RWPE2 (cell line): ENCODE measurements at regions not wholly inside any gene's neighbourhood (a gene's known extent, or its start where the extent isn't known, plus 50 kb on each side); places are given as distances from the start of the nearest gene placed in this dataset.

ENCODE experiments used
- ATAC-seq: fragments of 200-7000 bp; cut with Tn5 transposase; 3 replicates; pipeline ENCODE4 v1.9.1; 2021; ENCODE audit warnings: low read depth
- DNase-seq: peaks from one replicate; pipeline ENCODE4 v3.0.0-alpha.2; 2020; ENCODE audit warnings: low spot score
- H3K27ac ChIP-seq: fragments of 450-650 bp; 2 replicates; pipeline ENCODE4 v1.5.1; 2017; ENCODE audit warnings: mild to moderate bottlenecking; ENCODE audit not compliant: poor library complexity, severe bottlenecking
- H3K27me3 ChIP-seq: fragments of 250-450 bp; sonication (Bioruptor Pico); 2 replicates; pipeline ENCODE4 v1.5.1; 2021; ENCODE audit warnings: mild to moderate bottlenecking, moderate library complexity; ENCODE audit not compliant: insufficient read depth, poor library complexity, severe bottlenecking
- H3K36me3 ChIP-seq: fragments of 250-450 bp; sonication (Bioruptor Pico); 2 replicates; pipeline ENCODE4 v1.5.1; 2020; ENCODE audit warnings: low read depth, mild to moderate bottlenecking, moderate library complexity
- H3K4me1 ChIP-seq: fragments of 250-450 bp; sonication (Bioruptor Pico); 2 replicates; pipeline ENCODE4 v1.5.1; 2021; ENCODE audit warnings: mild to moderate bottlenecking, moderate library complexity; ENCODE audit not compliant: insufficient read depth, poor library complexity, severe bottlenecking
- H3K4me3 ChIP-seq: fragments of 250-450 bp; sonication (Bioruptor Pico); 2 replicates; pipeline ENCODE4 v1.5.1; 2021; ENCODE audit warnings: mild to moderate bottlenecking, moderate library complexity; ENCODE audit not compliant: severe bottlenecking
- H3K9me3 ChIP-seq: fragments of 250-450 bp; sonication (Bioruptor Pico); 2 replicates; pipeline ENCODE4 v1.5.1; 2021; ENCODE audit warnings: mild to moderate bottlenecking, moderate library complexity; ENCODE audit not compliant: severe bottlenecking
- TF ChIP-seq, protein P1 (sequence below): fragments of 450-650 bp; IDR thresholded peaks from one replicate; pipeline ENCODE4 v1.5.1; 2017; ENCODE audit warnings: mild to moderate bottlenecking, moderate library complexity; ENCODE audit not compliant: poor library complexity, severe bottlenecking

DNA sequence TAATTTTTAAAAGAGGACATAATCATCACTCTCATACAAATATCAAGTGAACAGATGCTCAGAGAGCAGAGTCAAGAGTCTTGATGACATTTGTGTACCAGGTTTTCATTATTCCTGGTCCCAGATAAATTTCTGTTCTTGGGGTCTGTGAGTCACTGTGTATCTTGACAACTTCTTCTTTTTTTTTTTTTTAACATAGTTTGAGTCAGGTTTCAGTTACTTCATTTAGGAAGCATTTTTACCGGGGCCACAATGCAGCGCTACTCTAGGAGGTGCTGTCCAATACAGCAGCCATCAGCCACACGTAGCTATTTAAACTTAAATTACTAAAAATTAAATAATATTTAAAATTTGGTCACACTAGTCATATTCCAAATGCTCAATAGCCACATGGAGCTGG lies 188.1 kb upstream of the SAMSN1 start:
- H3K27ac ChIP-seq, result no peak overlapping the region
- no peak overlapping the region for H3K4me3 ChIP-seq
- no peak for ATAC-seq
- no peak for DNase-seq
- no peaks in the 10 kb centered on the region for H3K9me3 ChIP-seq
- no peaks in the 10 kb centered on the region for H3K4me1 ChIP-seq
- TF ChIP-seq, protein P1, sequence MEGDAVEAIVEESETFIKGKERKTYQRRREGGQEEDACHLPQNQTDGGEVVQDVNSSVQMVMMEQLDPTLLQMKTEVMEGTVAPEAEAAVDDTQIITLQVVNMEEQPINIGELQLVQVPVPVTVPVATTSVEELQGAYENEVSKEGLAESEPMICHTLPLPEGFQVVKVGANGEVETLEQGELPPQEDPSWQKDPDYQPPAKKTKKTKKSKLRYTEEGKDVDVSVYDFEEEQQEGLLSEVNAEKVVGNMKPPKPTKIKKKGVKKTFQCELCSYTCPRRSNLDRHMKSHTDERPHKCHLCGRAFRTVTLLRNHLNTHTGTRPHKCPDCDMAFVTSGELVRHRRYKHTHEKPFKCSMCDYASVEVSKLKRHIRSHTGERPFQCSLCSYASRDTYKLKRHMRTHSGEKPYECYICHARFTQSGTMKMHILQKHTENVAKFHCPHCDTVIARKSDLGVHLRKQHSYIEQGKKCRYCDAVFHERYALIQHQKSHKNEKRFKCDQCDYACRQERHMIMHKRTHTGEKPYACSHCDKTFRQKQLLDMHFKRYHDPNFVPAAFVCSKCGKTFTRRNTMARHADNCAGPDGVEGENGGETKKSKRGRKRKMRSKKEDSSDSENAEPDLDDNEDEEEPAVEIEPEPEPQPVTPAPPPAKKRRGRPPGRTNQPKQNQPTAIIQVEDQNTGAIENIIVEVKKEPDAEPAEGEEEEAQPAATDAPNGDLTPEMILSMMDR, result no peak
- H3K36me3 ChIP-seq, result no peaks in the 10 kb centered on the region
- no peaks in the 10 kb centered on the region for H3K27me3 ChIP-seq

DNA sequence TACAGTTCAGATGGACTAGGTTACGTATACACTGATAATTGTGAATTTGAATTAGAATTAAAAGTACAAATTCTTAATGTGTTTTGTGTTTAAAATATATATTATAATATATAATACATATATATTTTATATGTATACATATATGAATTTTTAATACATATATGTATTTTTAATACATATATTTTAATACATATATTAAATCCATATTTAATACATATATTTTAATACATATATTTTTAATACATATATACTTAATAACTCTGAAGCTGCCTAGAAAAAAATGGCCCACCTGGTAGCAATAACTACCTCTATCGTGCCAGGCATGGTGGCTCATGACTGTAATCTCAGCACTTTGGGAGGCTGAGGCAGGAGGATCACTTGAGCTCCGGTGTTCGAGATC lies 179.1 kb upstream of the SAMSN1 start:
- TF ChIP-seq, protein P1, result no peak
- Histone ChIP-seq H3K27me3 (no peaks in the 10 kb centered on the region), H3K36me3 (no peaks in the 10 kb centered on the region), H3K4me1 (no peaks in the 10 kb centered on the region), H3K27ac (no peak overlapping the region), H3K9me3 (no peaks in the 10 kb centered on the region), H3K4me3 (no peak overlapping the region)
- DNase-seq (no peak), ATAC-seq (no peak)

- no peak overlapping the region for H3K4me3 ChIP-seq
- no peaks in the 10 kb centered on the region for H3K9me3 ChIP-seq
- H3K4me1 ChIP-seq, result no peaks in the 10 kb centered on the region
- H3K27me3 ChIP-seq, result no peaks in the 10 kb centered on the region
- TF ChIP-seq, protein P1, result no peak
- H3K36me3 ChIP-seq, result no peaks in the 10 kb centered on the region
- no peak overlapping the region for H3K27ac ChIP-seq
- DNase-seq (no peak), ATAC-seq (no peak)
Observed at GRCh38 chr21:14722841-14723483, 176.8 kb upstream of the SAMSN1 start.

GRCh38 chr21:14720237-14720636 lies 174.1 kb upstream of the SAMSN1 start:
- no peak overlapping the region for H3K27ac ChIP-seq

GRCh38 chr21:14718951-14719350 lies 172.8 kb upstream of the SAMSN1 start:
- Histone ChIP-seq H3K27me3 (no peaks in the 10 kb centered on the region), H3K27ac (no peak overlapping the region), H3K9me3 (no peaks in the 10 kb centered on the region), H3K36me3 (no peaks in the 10 kb centered on the region), H3K4me3 (no peak overlapping the region), H3K4me1 (no peaks in the 10 kb centered on the region)
- ATAC-seq, result no peak
- no peak for DNase-seq
- TF ChIP-seq, protein P1, result no peak

More at GRCh38 chr21:14720237-14720636, 174.1 kb upstream of the SAMSN1 start:
- TF ChIP-seq, protein P1, result no peak
- H3K36me3 ChIP-seq, result no peaks in the 10 kb centered on the region
- DNase-seq (no peak), ATAC-seq (no peak)
- H3K4me1 ChIP-seq, result no peaks in the 10 kb centered on the region
- H3K4me3 ChIP-seq, result no peak overlapping the region
- H3K27me3 ChIP-seq, result no peaks in the 10 kb centered on the region
- H3K9me3 ChIP-seq, result no peaks in the 10 kb centered on the region
